GM18520 (cell line): ENCODE measurements at regions not wholly inside any gene's neighbourhood (a gene's known extent, or its start where the extent isn't known, plus 50 kb on each side); places are given as distances from the start of the nearest gene placed in this dataset.

Experiments
- ATAC-seq: cut with Tn5 transposase; IDR thresholded peaks from one replicate; pipeline ENCODE4 v1.9.1; 2021; ENCODE audit not compliant: unreplicated experiment

DNA sequence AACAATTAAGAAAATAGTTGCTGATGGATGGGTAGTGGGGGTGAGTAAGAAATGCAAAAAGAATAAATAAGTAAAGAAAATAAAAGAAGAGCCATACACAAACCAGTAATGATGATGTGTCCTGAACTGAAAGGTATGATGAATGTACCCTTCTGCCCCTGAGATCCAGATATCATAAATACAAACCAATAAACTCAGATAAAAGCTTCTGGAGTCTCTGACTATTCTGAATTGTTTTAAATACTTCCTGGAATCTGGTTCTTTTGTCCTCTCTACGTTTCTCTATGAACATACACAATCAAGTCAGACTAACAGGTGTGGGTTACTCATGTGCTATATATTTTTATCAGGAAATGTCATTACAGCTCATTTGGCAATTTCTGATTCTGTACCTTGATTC lies 153.4 kb downstream of the PPP1R2C start:
- no peak for ATAC-seq

- no peak for ATAC-seq
These were observed 158.9 kb downstream of the PPP1R2C start for GRCh38 chrX:42619068-42619467.

- no peak for ATAC-seq
These were observed 161.0 kb downstream of the PPP1R2C start for GRCh38 chrX:42616981-42617380.

DNA sequence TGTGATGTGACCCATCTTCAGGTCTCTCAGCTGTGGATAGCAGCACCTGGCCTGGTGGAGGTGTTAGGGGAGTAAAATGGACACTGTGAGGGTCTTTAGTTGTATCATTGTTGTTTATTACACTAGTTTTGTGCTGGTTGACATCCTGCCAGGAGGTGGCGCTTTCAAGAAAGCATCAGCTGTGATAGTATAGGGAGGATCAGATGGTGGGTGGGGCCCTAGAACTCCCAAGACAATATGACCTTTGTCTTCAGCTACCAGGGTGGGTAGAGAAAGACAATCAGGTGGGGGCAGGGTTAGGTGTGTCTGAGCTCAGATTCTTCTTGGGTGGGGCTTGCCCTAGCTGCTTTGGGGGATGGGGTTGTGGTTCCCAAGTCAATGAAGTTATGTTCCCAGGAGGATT lies 162.8 kb downstream of the PPP1R2C start:
- no peak for ATAC-seq

DNA sequence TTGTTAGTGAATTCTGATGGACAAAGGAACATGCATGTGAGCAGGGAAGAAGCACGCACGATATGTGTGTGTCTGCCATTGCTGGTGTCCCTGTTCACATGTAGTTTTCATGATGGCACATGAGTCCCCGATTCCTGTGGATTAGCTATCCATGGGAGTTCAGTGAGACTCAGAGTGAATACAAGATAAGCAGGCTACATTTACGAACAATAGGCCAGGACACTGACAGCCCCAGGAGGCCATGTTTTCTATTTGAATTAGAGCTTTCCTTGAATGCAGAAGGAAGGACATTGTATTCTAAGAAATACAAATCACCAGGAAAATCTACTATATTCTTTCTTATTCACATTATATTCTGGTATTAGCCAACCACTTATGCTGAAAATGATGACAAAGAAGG lies 171.4 kb downstream of the PPP1R2C start:
- no peak for ATAC-seq

DNA sequence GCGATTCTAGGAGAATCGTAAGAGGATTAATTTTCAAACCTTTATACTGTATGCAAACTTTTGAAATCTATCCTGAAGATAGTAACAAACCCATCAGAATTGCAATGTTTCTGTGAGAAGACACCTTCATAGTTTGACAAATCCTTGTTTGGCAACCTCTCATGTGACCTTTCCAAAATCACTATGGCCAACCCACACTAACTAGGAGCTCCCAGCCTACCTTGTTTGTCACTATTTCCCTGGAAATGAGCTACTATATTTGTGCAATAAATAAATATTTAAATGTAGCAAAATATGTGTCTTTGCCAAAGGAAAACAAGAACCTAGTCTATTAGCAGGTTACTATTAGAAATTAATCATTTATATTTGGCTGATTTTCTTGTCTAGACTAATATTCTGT lies 173.7 kb downstream of the PPP1R2C start:
- ATAC-seq = no peak

DNA sequence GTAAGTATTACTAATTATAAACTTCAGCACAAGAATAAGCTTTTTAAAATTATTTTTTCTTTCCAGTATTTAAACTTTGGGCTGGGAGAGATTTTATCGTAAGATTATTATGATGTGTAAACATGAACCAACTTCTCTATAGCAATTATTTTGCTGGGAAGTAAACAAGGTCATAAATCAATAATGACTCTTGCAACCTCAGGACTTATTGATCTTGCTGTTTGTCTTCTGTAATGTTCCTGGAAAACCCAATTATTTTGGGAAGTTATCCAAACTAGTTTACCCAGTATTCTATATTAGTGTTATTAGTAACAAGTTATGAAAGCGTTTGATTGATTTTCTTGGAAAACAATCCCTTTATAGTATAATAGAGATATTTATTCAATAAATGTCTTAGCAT lies 174.9 kb downstream of the PPP1R2C start:
- ATAC-seq = no peak

GRCh38 chrX:42602566-42602965 lies 175.4 kb downstream of the PPP1R2C start:
- ATAC-seq = no peak

DNA sequence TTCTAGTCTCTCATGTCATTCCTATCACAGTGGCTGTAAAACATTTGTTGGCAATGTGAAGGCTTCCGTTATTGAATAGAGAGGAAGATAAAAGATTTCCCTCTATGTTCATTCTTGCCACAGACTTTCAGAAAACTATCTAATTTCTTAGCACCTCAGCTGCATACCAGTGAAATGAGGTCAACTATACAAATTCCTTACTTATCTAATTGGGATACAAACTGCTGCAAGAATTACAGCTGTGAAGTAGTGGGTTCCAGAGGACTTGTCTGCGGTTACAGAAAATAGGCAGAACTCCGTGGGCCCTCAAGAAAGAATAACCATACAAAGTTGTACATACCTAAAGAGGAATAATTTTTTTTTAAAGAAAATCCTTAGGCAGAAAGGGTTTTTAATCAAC lies 175.8 kb downstream of the PPP1R2C start:
- no peak for ATAC-seq

- no peak for ATAC-seq
These were observed 180.5 kb downstream of the PPP1R2C start for GRCh38 chrX:42597481-42597880.

GRCh38 chrX:42585842-42586621 lies 191.9 kb downstream of the PPP1R2C start:
- no peak for ATAC-seq

GRCh38 chrX:42577936-42578470 lies 200.0 kb downstream of the PPP1R2C start:
- ATAC-seq = no peak

GRCh38 chrX:42567268-42567667 lies 210.7 kb downstream of the PPP1R2C start:
- ATAC-seq = no peak

GRCh38 chrX:42565739-42566138 lies 212.2 kb downstream of the PPP1R2C start:
- ATAC-seq = no peak

GRCh38 chrX:42546800-42547199 lies 231.2 kb downstream of the PPP1R2C start:
- ATAC-seq = no peak

DNA sequence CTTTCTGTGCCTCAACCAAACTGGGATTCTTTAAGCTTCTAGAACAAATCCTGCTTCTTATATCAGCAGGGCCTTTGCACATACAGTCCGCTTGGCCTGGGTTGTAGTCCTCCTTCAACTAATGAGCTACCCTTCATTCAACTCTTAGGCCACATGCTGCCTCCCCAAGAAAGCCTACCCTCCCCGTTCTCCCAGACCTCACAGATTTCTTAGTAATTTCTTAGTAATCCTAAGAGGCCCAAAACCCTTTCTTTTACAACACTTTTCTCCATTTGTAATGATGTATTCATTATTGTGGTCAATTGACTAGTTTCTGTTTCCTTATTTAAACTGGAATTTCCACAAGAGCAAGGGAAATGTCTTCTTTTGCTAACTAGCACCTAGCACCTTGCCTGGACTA lies 233.1 kb downstream of the PPP1R2C start:
- ATAC-seq = no peak

DNA sequence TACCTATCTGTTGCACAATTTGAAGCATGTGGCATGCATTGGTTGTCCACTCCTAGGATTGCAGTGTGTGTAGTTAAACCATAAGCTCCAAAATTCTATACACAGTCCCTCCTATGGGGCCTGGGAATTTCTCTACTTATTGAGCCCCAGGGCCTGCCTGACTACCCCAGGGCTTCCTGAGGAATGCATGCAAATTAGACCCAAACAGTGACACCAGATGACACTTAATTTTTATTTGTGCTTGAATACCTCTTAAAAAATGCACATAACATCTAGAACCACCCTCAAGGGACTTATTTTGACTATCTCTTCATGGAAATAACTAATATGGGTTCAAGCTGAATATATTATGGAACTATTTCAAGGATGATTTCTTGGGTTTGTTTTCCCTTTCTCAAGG lies 236.4 kb downstream of the PPP1R2C start:
- no peak for ATAC-seq

GRCh38 chrX:42540146-42540545 lies 237.8 kb downstream of the PPP1R2C start:
- ATAC-seq = no peak

- no peak for ATAC-seq
These were observed 239.6 kb downstream of the PPP1R2C start for GRCh38 chrX:42538405-42538804.

- ATAC-seq = no peak
These were observed 241.7 kb downstream of the PPP1R2C start for GRCh38 chrX:42536286-42536685.

DNA sequence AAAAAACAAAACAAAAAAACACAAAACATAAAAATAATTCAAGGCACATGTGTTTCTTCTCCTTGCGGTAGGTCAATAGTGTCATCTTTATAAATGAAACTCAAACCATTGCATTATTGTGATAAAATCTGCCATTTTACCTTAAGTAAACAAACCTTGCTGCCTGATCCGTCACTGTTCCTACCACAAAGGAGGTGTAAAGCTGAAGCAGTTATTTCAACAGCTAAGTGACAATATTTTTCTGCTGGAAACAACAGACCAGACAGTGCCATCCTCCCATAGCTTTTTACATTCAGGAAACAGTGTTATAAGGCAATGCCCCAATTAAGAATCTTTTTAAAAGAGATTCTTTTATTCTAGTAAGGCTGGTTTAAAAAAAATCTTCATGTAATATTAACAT lies 242.7 kb downstream of the PPP1R2C start:
- ATAC-seq = no peak

- no peak for ATAC-seq
These were observed 244.2 kb downstream of the PPP1R2C start for GRCh38 chrX:42533761-42534160.

GRCh38 chrX:42531441-42531840 lies 246.5 kb downstream of the PPP1R2C start:
- no peak for ATAC-seq
